IMR-90 (cell line): ENCODE measurements at regions not wholly inside any gene's neighbourhood (a gene's known extent, or its start where the extent isn't known, plus 50 kb on each side); places are given as distances from the start of the nearest gene placed in this dataset.

Source experiments
- CEBPB ChIP-seq: IDR thresholded peaks from 2 replicates; pipeline ENCODE4 v1.6.1; 2012; ENCODE audit warnings: low read depth, low read length, improper control_type of control experiment
- FOS ChIP-seq: fragments of 150-350 bp; IDR thresholded peaks from 2 replicates; pipeline ENCODE4 v1.6.1; 2016; ENCODE audit warnings: low read depth, low read length
- MAZ ChIP-seq: IDR thresholded peaks from 2 replicates; pipeline ENCODE4 v1.6.1; 2012; ENCODE audit warnings: low read depth, mild to moderate bottlenecking, low read length, improper control_type of control experiment, moderate library complexity, borderline replicate concordance
- POLR2A ChIP-seq: IDR thresholded peaks from 2 replicates; pipeline ENCODE4 v1.6.1; 2012; ENCODE audit warnings: mild to moderate bottlenecking, low read depth, low read length
- USF2 ChIP-seq: fragments of 150-350 bp; IDR thresholded peaks from 2 replicates; pipeline ENCODE4 v1.6.1; 2017; ENCODE audit warnings: mild to moderate bottlenecking, antibody characterized with exemption, low read length, low read depth
- TF ChIP-seq, protein P1 (sequence below): conservative IDR thresholded peaks from 2 replicates; pipeline ENCODE4 v1.5.1; 2012; ENCODE audit warnings: mild to moderate bottlenecking, low read depth, low read length, improper control_type of control experiment

GRCh38 chr9:79952401-79952800, 380.6 kb downstream of the TLE4 start:
- TF ChIP-seq FOS (no peak), MAZ (no peak), POLR2A (no peak), CEBPB (no peak), USF2 (no peak)
- TF ChIP-seq, protein P1, sequence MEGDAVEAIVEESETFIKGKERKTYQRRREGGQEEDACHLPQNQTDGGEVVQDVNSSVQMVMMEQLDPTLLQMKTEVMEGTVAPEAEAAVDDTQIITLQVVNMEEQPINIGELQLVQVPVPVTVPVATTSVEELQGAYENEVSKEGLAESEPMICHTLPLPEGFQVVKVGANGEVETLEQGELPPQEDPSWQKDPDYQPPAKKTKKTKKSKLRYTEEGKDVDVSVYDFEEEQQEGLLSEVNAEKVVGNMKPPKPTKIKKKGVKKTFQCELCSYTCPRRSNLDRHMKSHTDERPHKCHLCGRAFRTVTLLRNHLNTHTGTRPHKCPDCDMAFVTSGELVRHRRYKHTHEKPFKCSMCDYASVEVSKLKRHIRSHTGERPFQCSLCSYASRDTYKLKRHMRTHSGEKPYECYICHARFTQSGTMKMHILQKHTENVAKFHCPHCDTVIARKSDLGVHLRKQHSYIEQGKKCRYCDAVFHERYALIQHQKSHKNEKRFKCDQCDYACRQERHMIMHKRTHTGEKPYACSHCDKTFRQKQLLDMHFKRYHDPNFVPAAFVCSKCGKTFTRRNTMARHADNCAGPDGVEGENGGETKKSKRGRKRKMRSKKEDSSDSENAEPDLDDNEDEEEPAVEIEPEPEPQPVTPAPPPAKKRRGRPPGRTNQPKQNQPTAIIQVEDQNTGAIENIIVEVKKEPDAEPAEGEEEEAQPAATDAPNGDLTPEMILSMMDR: no peak
